GM23338 (cell line): ENCODE measurements at regions not wholly inside any gene's neighbourhood (a gene's known extent, or its start where the extent isn't known, plus 50 kb on each side); places are given as distances from the start of the nearest gene placed in this dataset.
"Not testable (repeated sequence)": the region's sequence is repeated elsewhere in the genome, so short reads cannot be mapped to it uniquely, and the experiment has no call there.

Experiments used
- CREB1 ChIP-seq: fragments of 250-450 bp; sonication (Bioruptor Pico); IDR thresholded peaks from 2 replicates; pipeline ENCODE4 v1.5.0; 2020; ENCODE audit warnings: low read depth, mild to moderate bottlenecking, moderate library complexity
- CTCF ChIP-seq, 2 experiments: fragments of 200-600 bp in 1 of 2; sonication (generic) in 1 of 2; conservative IDR thresholded peaks; 2 replicates each; pipeline versions ENCODE4 v1.5.1 to v1.6.1; 2016 to 2017; ENCODE audit warnings: antibody characterized with exemption in 2 of 2, low read depth in 2 of 2, mild to moderate bottlenecking in 2 of 2, moderate library complexity in 1 of 2
- ETS1 ChIP-seq: IDR thresholded peaks from 2 replicates; pipeline ENCODE4 v1.6.1; 2016; ENCODE audit warnings: antibody characterized with exemption
- EZH2 ChIP-seq: fragments of 200-600 bp; sonication (generic); IDR thresholded peaks from one replicate; pipeline ENCODE4 v1.8.0; 2017; ENCODE audit warnings: antibody characterized with exemption, mild to moderate bottlenecking, low read depth; ENCODE audit not compliant: unreplicated experiment
- EZH2phosphoT487 ChIP-seq: fragments of 200-600 bp; sonication (generic); IDR thresholded peaks from one replicate; pipeline ENCODE4 v1.8.1; 2018; ENCODE audit warnings: antibody characterized with exemption; ENCODE audit not compliant: unreplicated experiment
- JUNB ChIP-seq: IDR thresholded peaks from one replicate; pipeline ENCODE4 v1.6.1; 2016; ENCODE audit warnings: antibody characterized with exemption; ENCODE audit not compliant: unreplicated experiment
- NANOG ChIP-seq: IDR thresholded peaks from 2 replicates; pipeline ENCODE4 v1.6.1; 2016; ENCODE audit warnings: antibody characterized with exemption, borderline replicate concordance
- POLR2AphosphoS5 ChIP-seq: IDR thresholded peaks from 2 replicates; pipeline ENCODE4 v1.6.1; 2016; ENCODE audit warnings: antibody characterized with exemption, low read depth
- REST ChIP-seq: IDR thresholded peaks from one replicate; pipeline ENCODE4 v1.6.1; 2018; ENCODE audit warnings: antibody characterized with exemption; ENCODE audit not compliant: unreplicated experiment
- ZNF114 ChIP-seq: fragments of 250-450 bp; sonication (Bioruptor Pico); IDR thresholded peaks from 2 replicates; pipeline ENCODE4 v1.5.0; 2020; ENCODE audit warnings: mild to moderate bottlenecking, moderate library complexity
- ZNF331 ChIP-seq: fragments of 250-450 bp; sonication (Bioruptor Pico); IDR thresholded peaks from 2 replicates; pipeline ENCODE4 v1.5.0; 2020; ENCODE audit warnings: low read depth, mild to moderate bottlenecking, moderate library complexity

GRCh38 chr10:46780164-46780563 lies 131.1 kb upstream of the PTPN20 start:
- TF ChIP-seq CTCF (conservative IDR thresholded peaks at IDR 0.05; ENCODE audit: low read depth in 2 of 2); POLR2AphosphoS5; EZH2; EZH2phosphoT487; NANOG; REST; ZNF331 (CRISPR knock-in tag); JUNB; ETS1; CREB1; ZNF114: not testable (repeated sequence)
